Body of pancreas (tissue), 4 donors: ENCODE measurements at regions not wholly inside any gene's neighbourhood (a gene's known extent, or its start where the extent isn't known, plus 50 kb on each side); places are given as distances from the start of the nearest gene placed in this dataset.
A peak's percentile ranks its signal among the peaks of the same experiment; 100 is the strongest.

ENCODE experiments used
- ATAC-seq: fragments of 150-250 bp; one replicate; pipeline ENCODE4 v1.9.1; 2016
- DNase-seq, 4 donors: peaks; one replicate each; pipeline ENCODE4 v3.0.0-alpha.2; 2019
- H3K27ac ChIP-seq, 4 donors: fragments of 200-600 bp; sonication (generic); 1 replicate in 3 of 4; 2 replicates in 1 of 4; pipeline versions ENCODE4 v1.5.1 to v1.6.1; 2016 to 2019; ENCODE audit warnings: mild to moderate bottlenecking in 1 of 4, mixed read lengths in 1 of 4, moderate library complexity in 1 of 4
- H3K27me3 ChIP-seq, 2 donors: fragments of 200-600 bp; sonication (generic); one replicate each; pipeline ENCODE4 v1.6.0; 2016; ENCODE audit warnings: mild to moderate bottlenecking in 1 of 2
- H3K36me3 ChIP-seq, 2 donors: fragments of 200-600 bp; sonication (generic); replicated peaks in 1 of 2; 2 replicates each; pipeline ENCODE4 v1.5.1; 2016; ENCODE audit warnings: low read depth in 2 of 2; ENCODE audit not compliant: insufficient read depth in 1 of 2
- H3K4me1 ChIP-seq: fragments of 200-600 bp; sonication (generic); one replicate; pipeline ENCODE4 v1.6.0; 2016
- H3K4me3 ChIP-seq, 2 donors: fragments of 200-600 bp; sonication (generic); 1 replicate in 1 of 2; 2 replicates in 1 of 2; pipeline ENCODE4 v1.5.1; 2016 to 2019
- H3K9me3 ChIP-seq, 3 donors: fragments of 200-600 bp; sonication (generic); 1 replicate in 2 of 3; 2 replicates in 1 of 3; pipeline ENCODE4 v1.5.1; 2016
- POLR2A ChIP-seq, 3 donors: fragments of 450-650 bp; IDR thresholded peaks; one replicate each; pipeline ENCODE4 v1.6.1; 2016; ENCODE audit warnings: antibody characterized with exemption in 3 of 3, mild to moderate bottlenecking in 2 of 3
- WGBS, 2 donors: methylation state at CpG; one replicate each; pipeline ENCODE4 v1.1.5; 2017; 5-methylcytosine and 5-hydroxymethylcytosine counted together
- intact Hi-C: fragments of 100-400 bp; cut with DNase I; formaldehyde crosslinking; loops from one replicate; pipeline ENCODE4 v1.15.1; 2023
- TF ChIP-seq, protein P1 (sequence below), 7 experiments: fragments of 450-650 bp in 4 of 7; fragments of 200-600 bp in 3 of 7; sonication (generic) in 3 of 7; IDR thresholded peaks; one replicate each; pipeline ENCODE4 v1.5.1; 2016 to 2019; ENCODE audit warnings: antibody characterized with exemption in 7 of 7

DNA sequence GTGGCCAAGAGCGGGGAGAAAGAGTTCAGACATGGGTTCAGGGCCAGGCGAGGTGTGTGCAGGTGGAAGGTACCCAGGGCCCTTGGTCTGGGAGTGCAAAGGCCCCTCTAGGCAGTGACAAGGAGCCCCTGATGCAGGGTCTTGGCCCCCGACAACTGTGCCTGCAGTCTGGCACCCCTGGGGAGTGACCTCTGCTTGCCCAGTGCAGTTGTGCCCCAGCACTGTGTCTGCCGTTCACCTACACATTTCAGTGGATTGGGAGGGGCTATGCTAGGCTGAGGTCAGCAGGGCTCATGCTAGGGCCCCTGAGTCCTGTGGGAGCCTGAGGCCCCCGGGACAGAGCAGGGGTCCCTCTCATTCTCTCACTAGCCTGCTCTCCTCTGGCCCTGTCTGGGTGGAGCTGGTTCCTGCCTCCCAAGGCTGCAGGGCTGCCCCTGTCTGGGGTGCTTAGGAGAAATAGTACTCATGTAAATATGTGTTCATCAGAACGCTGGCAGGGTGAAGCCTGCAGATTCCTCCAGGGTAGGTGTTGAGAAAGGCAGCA, 550.4 kb downstream of the TCERG1L start:
- Histone ChIP-seq H3K27me3 (no peaks in the 10 kb centered on the region), H3K36me3 (no peaks in the 10 kb centered on the region), H3K27ac (no peak overlapping the region), H3K4me3 (no peak overlapping the region), H3K4me1 (no peaks in the 10 kb centered on the region), H3K9me3 (no peaks in the 10 kb centered on the region)
- ATAC-seq (no peak), DNase-seq (peak in 1 of 4 donors; percentile 6)
- 60 to 63% methylated on average over 3 to 6 of the region's 6 CpGs for WGBS, 2 donors
- intact Hi-C loops: no loop called here
- TF ChIP-seq, protein P1, sequence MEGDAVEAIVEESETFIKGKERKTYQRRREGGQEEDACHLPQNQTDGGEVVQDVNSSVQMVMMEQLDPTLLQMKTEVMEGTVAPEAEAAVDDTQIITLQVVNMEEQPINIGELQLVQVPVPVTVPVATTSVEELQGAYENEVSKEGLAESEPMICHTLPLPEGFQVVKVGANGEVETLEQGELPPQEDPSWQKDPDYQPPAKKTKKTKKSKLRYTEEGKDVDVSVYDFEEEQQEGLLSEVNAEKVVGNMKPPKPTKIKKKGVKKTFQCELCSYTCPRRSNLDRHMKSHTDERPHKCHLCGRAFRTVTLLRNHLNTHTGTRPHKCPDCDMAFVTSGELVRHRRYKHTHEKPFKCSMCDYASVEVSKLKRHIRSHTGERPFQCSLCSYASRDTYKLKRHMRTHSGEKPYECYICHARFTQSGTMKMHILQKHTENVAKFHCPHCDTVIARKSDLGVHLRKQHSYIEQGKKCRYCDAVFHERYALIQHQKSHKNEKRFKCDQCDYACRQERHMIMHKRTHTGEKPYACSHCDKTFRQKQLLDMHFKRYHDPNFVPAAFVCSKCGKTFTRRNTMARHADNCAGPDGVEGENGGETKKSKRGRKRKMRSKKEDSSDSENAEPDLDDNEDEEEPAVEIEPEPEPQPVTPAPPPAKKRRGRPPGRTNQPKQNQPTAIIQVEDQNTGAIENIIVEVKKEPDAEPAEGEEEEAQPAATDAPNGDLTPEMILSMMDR (IDR thresholded peaks at IDR 0.05): no peak
- TF ChIP-seq POLR2A (IDR thresholded peaks at IDR 0.05): no peak

GRCh38 chr10:130761788-130762301, 549.7 kb downstream of the TCERG1L start:
- no peak for ATAC-seq
- no peaks in the 10 kb centered on the region for H3K9me3 ChIP-seq
- H3K4me1 ChIP-seq: no peaks in the 10 kb centered on the region
- DNase-seq: peak in 1 of 4 donors; percentile 2
- no peaks in the 10 kb centered on the region for H3K36me3 ChIP-seq
- no peak overlapping the region for H3K4me3 ChIP-seq
- no peaks in the 10 kb centered on the region for H3K27me3 ChIP-seq
- TF ChIP-seq, protein P1 (IDR thresholded peaks at IDR 0.05): no peak
- TF ChIP-seq POLR2A (IDR thresholded peaks at IDR 0.05): no peak
- intact Hi-C loops: no loop called here
- no peak overlapping the region for H3K27ac ChIP-seq
- WGBS, 2 donors: 40 to 60% methylated on average over 1 to 13 of the region's 13 CpGs

- H3K27ac ChIP-seq: no peak overlapping the region
- no peaks in the 10 kb centered on the region for H3K36me3 ChIP-seq
- H3K4me3 ChIP-seq: no peak overlapping the region
- intact Hi-C loops: no loop called here
- DNase-seq (peak in 1 of 4 donors; percentile 0), ATAC-seq (no peak)
- no peaks in the 10 kb centered on the region for H3K4me1 ChIP-seq
- H3K27me3 ChIP-seq: no peaks in the 10 kb centered on the region
- no peak for TF ChIP-seq POLR2A (IDR thresholded peaks at IDR 0.05)
- TF ChIP-seq, protein P1 (IDR thresholded peaks at IDR 0.05): no peak
- H3K9me3 ChIP-seq: no peaks in the 10 kb centered on the region
- 60 to 68% methylated on average over 6 of the region's 6 CpGs for WGBS, 2 donors
Measured at GRCh38 chr10:130762491-130762890, 549.0 kb downstream of the TCERG1L start.

GRCh38 chr10:130763071-130763470, 548.5 kb downstream of the TCERG1L start:
- Histone ChIP-seq H3K36me3 (no peaks in the 10 kb centered on the region), H3K27ac (no peak overlapping the region), H3K4me1 (no peaks in the 10 kb centered on the region), H3K27me3 (no peaks in the 10 kb centered on the region), H3K9me3 (no peaks in the 10 kb centered on the region), H3K4me3 (no peak overlapping the region)
- no peak for ATAC-seq
- intact Hi-C loops: no loop called here
- DNase-seq: no peak
- TF ChIP-seq, protein P1 (IDR thresholded peaks at IDR 0.05): no peak
- no peak for TF ChIP-seq POLR2A (IDR thresholded peaks at IDR 0.05)
- WGBS, 2 donors: 60 to 71% methylated on average over 6 of the region's 6 CpGs

DNA sequence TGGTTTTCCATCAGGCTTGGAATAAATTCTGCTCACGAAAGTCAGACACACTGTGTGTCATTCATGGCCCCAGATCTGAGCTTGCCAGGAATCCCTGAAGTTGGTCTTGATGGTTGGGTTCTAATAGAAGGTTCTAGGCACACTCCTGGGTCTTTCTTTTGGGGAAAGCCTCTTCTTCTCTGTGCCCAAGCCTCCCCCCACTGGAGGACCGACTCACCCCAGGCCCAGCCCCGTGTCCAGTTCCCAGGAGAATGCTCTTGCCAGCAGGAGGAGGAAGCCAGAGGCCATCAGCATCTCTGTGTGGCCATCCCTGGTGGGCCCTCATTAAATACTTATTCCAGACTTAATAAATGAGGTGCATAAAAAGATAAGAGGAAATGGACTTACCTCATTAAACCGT, 548.0 kb downstream of the TCERG1L start:
- 54 to 56% methylated on average over 4 of the region's 4 CpGs for WGBS, 2 donors
- peak in 1 of 4 donors; percentile 4 for DNase-seq
- H3K4me3 ChIP-seq: no peak overlapping the region
- no peak for ATAC-seq
- no peaks in the 10 kb centered on the region for H3K9me3 ChIP-seq
- no peaks in the 10 kb centered on the region for H3K4me1 ChIP-seq
- no peak overlapping the region for H3K27ac ChIP-seq
- intact Hi-C loops: no loop called here
- no peaks in the 10 kb centered on the region for H3K27me3 ChIP-seq
- TF ChIP-seq POLR2A (IDR thresholded peaks at IDR 0.05): no peak
- TF ChIP-seq, protein P1 (IDR thresholded peaks at IDR 0.05): no peak
- no peaks in the 10 kb centered on the region for H3K36me3 ChIP-seq
